ENCODE measurements at regions not wholly inside any gene's neighbourhood (a gene's known extent, or its start where the extent isn't known, plus 50 kb on each side); places are given as distances from the start of the nearest gene placed in this dataset.
A peak's percentile ranks its signal among the peaks of the same experiment; 100 is the strongest.

- H3K27me3 ChIP-seq (ENCODE audit: control insufficient read depth, insufficient read depth, low read length): no peaks in the 10 kb centered on the region
- no peaks in the 10 kb centered on the region for H3K36me3 ChIP-seq (ENCODE audit: control insufficient read depth, insufficient read depth, low read length)
- H3K27ac ChIP-seq (ENCODE audit: low read depth, low read length): no peak overlapping the region
- H3K4me1 ChIP-seq (ENCODE audit: control insufficient read depth, insufficient read depth, low read length): no peaks in the 10 kb centered on the region
- H3K9me3 ChIP-seq (ENCODE audit: control insufficient read depth, insufficient read depth, low read length): no peaks in the 10 kb centered on the region
- H3K4me3 ChIP-seq (ENCODE audit: low read depth, low read length): no peak overlapping the region
- no peak for DNase-seq (ENCODE audit: low read depth in 4 of 6, low spot score in 6 of 6)
These were observed 100.2 kb upstream of the ARID2 start for GRCh38 chr12:45629292-45629691.

- H3K27ac ChIP-seq (ENCODE audit: low read depth, low read length): no peak overlapping the region
- no peak for DNase-seq (ENCODE audit: low read depth in 4 of 6, low spot score in 6 of 6)
- no peaks in the 10 kb centered on the region for H3K4me1 ChIP-seq (ENCODE audit: control insufficient read depth, insufficient read depth, low read length)
- H3K36me3 ChIP-seq (ENCODE audit: control insufficient read depth, insufficient read depth, low read length): no peaks in the 10 kb centered on the region
- H3K4me3 ChIP-seq (ENCODE audit: low read depth, low read length): no peak overlapping the region
- H3K27me3 ChIP-seq (ENCODE audit: control insufficient read depth, insufficient read depth, low read length): no peaks in the 10 kb centered on the region
- no peaks in the 10 kb centered on the region for H3K9me3 ChIP-seq (ENCODE audit: control insufficient read depth, insufficient read depth, low read length)
- WGBS (ENCODE audit: insufficient coverage): 88% methylated on average over 1 of the region's 1 CpG
These were observed 95.8 kb upstream of the ARID2 start for GRCh38 chr12:45633733-45634132.

GRCh38 chr12:45634273-45634917, 95.1 kb upstream of the ARID2 start:
- 66% methylated on average over 3 of the region's 6 CpGs for WGBS (ENCODE audit: insufficient coverage)
- no peak for DNase-seq (ENCODE audit: low read depth in 4 of 6, low spot score in 6 of 6)
- Histone ChIP-seq H3K9me3 (ENCODE audit: control insufficient read depth, insufficient read depth, low read length) (no peaks in the 10 kb centered on the region), H3K27me3 (ENCODE audit: control insufficient read depth, insufficient read depth, low read length) (no peaks in the 10 kb centered on the region), H3K36me3 (ENCODE audit: control insufficient read depth, insufficient read depth, low read length) (no peaks in the 10 kb centered on the region), H3K4me3 (ENCODE audit: low read depth, low read length) (no peak overlapping the region), H3K27ac (ENCODE audit: low read depth, low read length) (no peak overlapping the region), H3K4me1 (ENCODE audit: control insufficient read depth, insufficient read depth, low read length) (no peaks in the 10 kb centered on the region)

GRCh38 chr12:45637242-45637641, 92.3 kb upstream of the ARID2 start:
- Histone ChIP-seq H3K9me3 (ENCODE audit: control insufficient read depth, insufficient read depth, low read length) (no peaks in the 10 kb centered on the region), H3K27me3 (ENCODE audit: control insufficient read depth, insufficient read depth, low read length) (no peaks in the 10 kb centered on the region), H3K4me1 (ENCODE audit: control insufficient read depth, insufficient read depth, low read length) (no peaks in the 10 kb centered on the region), H3K4me3 (ENCODE audit: low read depth, low read length) (no peak overlapping the region), H3K36me3 (ENCODE audit: control insufficient read depth, insufficient read depth, low read length) (no peaks in the 10 kb centered on the region), H3K27ac (ENCODE audit: low read depth, low read length) (no peak overlapping the region)
- DNase-seq (ENCODE audit: low read depth in 4 of 6, low spot score in 6 of 6): no peak
- 88% methylated on average over 1 of the region's 2 CpGs for WGBS (ENCODE audit: insufficient coverage)

- H3K4me1 ChIP-seq (ENCODE audit: control insufficient read depth, insufficient read depth, low read length): no peaks in the 10 kb centered on the region
- H3K27me3 ChIP-seq (ENCODE audit: control insufficient read depth, insufficient read depth, low read length): no peaks in the 10 kb centered on the region
- H3K27ac ChIP-seq (ENCODE audit: low read depth, low read length): no peak overlapping the region
- no peak overlapping the region for H3K4me3 ChIP-seq (ENCODE audit: low read depth, low read length)
- H3K36me3 ChIP-seq (ENCODE audit: control insufficient read depth, insufficient read depth, low read length): no peaks in the 10 kb centered on the region
- WGBS (ENCODE audit: insufficient coverage): no CpG with 5 or more reads among the region's 1 CpG
- DNase-seq (ENCODE audit: low read depth in 4 of 6, low spot score in 6 of 6): no peak
- no peaks in the 10 kb centered on the region for H3K9me3 ChIP-seq (ENCODE audit: control insufficient read depth, insufficient read depth, low read length)
These were observed 91.8 kb upstream of the ARID2 start for GRCh38 chr12:45637706-45638105.

- no peaks in the 10 kb centered on the region for H3K9me3 ChIP-seq (ENCODE audit: control insufficient read depth, insufficient read depth, low read length)
- no peak for DNase-seq (ENCODE audit: low read depth in 4 of 6, low spot score in 6 of 6)
- H3K4me1 ChIP-seq (ENCODE audit: control insufficient read depth, insufficient read depth, low read length): no peaks in the 10 kb centered on the region
- WGBS (ENCODE audit: insufficient coverage): no CpG with 5 or more reads among the region's 1 CpG
- H3K27me3 ChIP-seq (ENCODE audit: control insufficient read depth, insufficient read depth, low read length): no peaks in the 10 kb centered on the region
- H3K27ac ChIP-seq (ENCODE audit: low read depth, low read length): no peak overlapping the region
- H3K4me3 ChIP-seq (ENCODE audit: low read depth, low read length): no peak overlapping the region
- no peaks in the 10 kb centered on the region for H3K36me3 ChIP-seq (ENCODE audit: control insufficient read depth, insufficient read depth, low read length)
These were observed 91.1 kb upstream of the ARID2 start for GRCh38 chr12:45638386-45638785.

GRCh38 chr12:45644541-45644940, 85.0 kb upstream of the ARID2 start:
- WGBS (ENCODE audit: insufficient coverage): 29% methylated on average over 1 of the region's 1 CpG
- Histone ChIP-seq H3K4me1 (ENCODE audit: control insufficient read depth, insufficient read depth, low read length) (no peaks in the 10 kb centered on the region), H3K9me3 (ENCODE audit: control insufficient read depth, insufficient read depth, low read length) (no peaks in the 10 kb centered on the region), H3K27ac (ENCODE audit: low read depth, low read length) (no peak overlapping the region), H3K4me3 (ENCODE audit: low read depth, low read length) (no peak overlapping the region), H3K36me3 (ENCODE audit: control insufficient read depth, insufficient read depth, low read length) (no peaks in the 10 kb centered on the region), H3K27me3 (ENCODE audit: control insufficient read depth, insufficient read depth, low read length) (no peaks in the 10 kb centered on the region)
- no peak for DNase-seq (ENCODE audit: low read depth in 4 of 6, low spot score in 6 of 6)

GRCh38 chr12:45646851-45647581, 82.5 kb upstream of the ARID2 start:
- Histone ChIP-seq H3K36me3 (ENCODE audit: control insufficient read depth, insufficient read depth, low read length) (no peaks in the 10 kb centered on the region), H3K27me3 (ENCODE audit: control insufficient read depth, insufficient read depth, low read length) (no peaks in the 10 kb centered on the region), H3K4me1 (ENCODE audit: control insufficient read depth, insufficient read depth, low read length) (no peaks in the 10 kb centered on the region), H3K9me3 (ENCODE audit: control insufficient read depth, insufficient read depth, low read length) (no peaks in the 10 kb centered on the region), H3K27ac (ENCODE audit: low read depth, low read length) (no peak overlapping the region), H3K4me3 (ENCODE audit: low read depth, low read length) (no peak overlapping the region)
- 86% methylated on average over 1 of the region's 4 CpGs for WGBS (ENCODE audit: insufficient coverage)
- no peak for DNase-seq (ENCODE audit: low read depth in 4 of 6, low spot score in 6 of 6)

- peak in 1 of 6 donors; percentile 48 for DNase-seq (ENCODE audit: low read depth in 4 of 6, low spot score in 6 of 6)
- no peak overlapping the region for H3K27ac ChIP-seq (ENCODE audit: low read depth, low read length)
These were observed 81.4 kb upstream of the ARID2 start for GRCh38 chr12:45648070-45648469.

GRCh38 chr12:45651029-45651428, 78.5 kb upstream of the ARID2 start:
- no CpG with 5 or more reads among the region's 1 CpG for WGBS (ENCODE audit: insufficient coverage)
- Histone ChIP-seq H3K36me3 (ENCODE audit: control insufficient read depth, insufficient read depth, low read length) (no peaks in the 10 kb centered on the region), H3K4me3 (ENCODE audit: low read depth, low read length) (no peak overlapping the region), H3K4me1 (ENCODE audit: control insufficient read depth, insufficient read depth, low read length) (no peaks in the 10 kb centered on the region), H3K9me3 (ENCODE audit: control insufficient read depth, insufficient read depth, low read length) (no peaks in the 10 kb centered on the region), H3K27me3 (ENCODE audit: control insufficient read depth, insufficient read depth, low read length) (no peaks in the 10 kb centered on the region), H3K27ac (ENCODE audit: low read depth, low read length) (no peak overlapping the region)
- DNase-seq (ENCODE audit: low read depth in 4 of 6, low spot score in 6 of 6): no peak

More at GRCh38 chr12:45648070-45648469, 81.4 kb upstream of the ARID2 start:
- no peaks in the 10 kb centered on the region for H3K36me3 ChIP-seq (ENCODE audit: control insufficient read depth, insufficient read depth, low read length)
- H3K4me3 ChIP-seq (ENCODE audit: low read depth, low read length): no peak overlapping the region
- no peaks in the 10 kb centered on the region for H3K9me3 ChIP-seq (ENCODE audit: control insufficient read depth, insufficient read depth, low read length)
- no peaks in the 10 kb centered on the region for H3K27me3 ChIP-seq (ENCODE audit: control insufficient read depth, insufficient read depth, low read length)
- WGBS (ENCODE audit: insufficient coverage): 58% methylated on average over 3 of the region's 3 CpGs
- no peaks in the 10 kb centered on the region for H3K4me1 ChIP-seq (ENCODE audit: control insufficient read depth, insufficient read depth, low read length)
